GM12891 (cell line): ENCODE measurements at regions not wholly inside any gene's neighbourhood (a gene's known extent, or its start where the extent isn't known, plus 50 kb on each side); places are given as distances from the start of the nearest gene placed in this dataset.
"Not testable (repeated sequence)": the region's sequence is repeated elsewhere in the genome, so short reads cannot be mapped to it uniquely, and the experiment has no call there.

Experiments
- DNase-seq: peaks from one replicate; pipeline ENCODE4 v3.0.0; 2011; ENCODE audit warnings: low spot score; ENCODE audit not compliant: insufficient read length
- FAIRE-seq: peaks from 2 replicates; lab custom pipeline; 2011; peaks lifted over from hg19 to GRCh38; lab: Jason Lieb, UNC
- PAX5 ChIP-seq: IDR thresholded peaks from 2 replicates; pipeline ENCODE4 v1.6.1; 2011; ENCODE audit warnings: low read length, moderate library complexity, mild to moderate bottlenecking; ENCODE audit not compliant: insufficient read depth, severe bottlenecking
- POLR2A ChIP-seq: IDR thresholded peaks from 2 replicates; pipeline ENCODE4 v1.6.1; 2011; ENCODE audit warnings: low read depth, low read length, control low read depth
- POLR2AphosphoS5 ChIP-seq: IDR thresholded peaks from 2 replicates; pipeline ENCODE4 v1.6.1; 2011; ENCODE audit warnings: low read depth, low read length, control low read depth
- POU2F2 ChIP-seq: IDR thresholded peaks from 2 replicates; pipeline ENCODE4 v1.6.1; 2011; ENCODE audit warnings: low read depth, mild to moderate bottlenecking, control low read depth, low read length, moderate library complexity
- SPI1 ChIP-seq: IDR thresholded peaks from 2 replicates; pipeline ENCODE4 v1.6.1; 2011; ENCODE audit warnings: low read depth, low read length, control low read depth
- TAF1 ChIP-seq: IDR thresholded peaks from 2 replicates; pipeline ENCODE4 v1.6.1; 2011; ENCODE audit warnings: low read depth, low read length, control low read depth

DNA sequence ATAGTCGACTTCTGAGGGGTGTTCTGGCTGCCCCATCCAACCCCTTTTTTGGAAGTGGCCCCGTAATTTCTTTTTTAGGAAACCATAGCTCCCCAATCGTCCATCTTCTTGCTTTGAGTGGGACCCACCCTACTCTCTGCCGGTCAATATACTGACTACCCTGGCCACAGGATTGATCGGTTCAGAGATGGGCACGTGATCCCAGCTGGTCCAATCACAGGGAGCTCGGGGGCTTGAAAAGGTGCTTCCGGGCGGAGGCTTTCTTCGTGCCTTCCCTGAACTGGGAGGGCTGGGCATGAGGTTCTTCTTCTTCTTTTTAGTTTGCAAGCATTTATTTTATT is 78.7 kb upstream of the SH3PXD2B start:
- no peak for DNase-seq

DNA sequence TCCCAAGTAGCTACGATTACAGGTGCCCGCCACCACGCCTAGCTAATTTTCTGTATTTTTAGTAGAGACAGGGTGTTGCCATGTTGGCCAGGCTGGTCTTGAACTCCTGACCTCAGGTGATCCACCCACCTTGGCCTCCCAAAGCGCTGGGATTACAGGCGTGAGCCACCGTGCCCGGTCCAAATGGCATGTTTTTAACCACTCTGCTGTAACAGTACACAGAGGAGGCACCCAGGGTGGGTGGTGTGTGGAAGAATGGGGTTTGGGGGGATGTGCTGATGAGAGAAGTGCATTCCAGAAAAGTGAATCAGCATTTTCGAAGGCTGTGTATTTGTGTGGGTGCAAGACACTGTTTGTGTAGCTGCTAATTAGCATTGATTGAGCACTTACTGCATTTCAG is 78.1 kb upstream of the SH3PXD2B start:
- not testable (repeated sequence) for FAIRE-seq, DNase-seq

More for the DNA sequence above, 78.7 kb upstream of the SH3PXD2B start:
- TF ChIP-seq TAF1, result no peak
- FAIRE-seq, result no peak

GRCh38 chr5:172531704-172532026 is 77.3 kb upstream of the SH3PXD2B start:
- TF ChIP-seq POU2F2 (no peak), POLR2A (no peak)
- DNase-seq (no peak), FAIRE-seq (no peak)

- DNase-seq, result no peak
- TF ChIP-seq POLR2A (no peak), POLR2AphosphoS5 (no peak), POU2F2 (no peak), PAX5 (no peak), TAF1 (no peak), SPI1 (no peak)
- FAIRE-seq, result no peak
These were observed 76.8 kb upstream of the SH3PXD2B start for GRCh38 chr5:172530878-172531703.

DNA sequence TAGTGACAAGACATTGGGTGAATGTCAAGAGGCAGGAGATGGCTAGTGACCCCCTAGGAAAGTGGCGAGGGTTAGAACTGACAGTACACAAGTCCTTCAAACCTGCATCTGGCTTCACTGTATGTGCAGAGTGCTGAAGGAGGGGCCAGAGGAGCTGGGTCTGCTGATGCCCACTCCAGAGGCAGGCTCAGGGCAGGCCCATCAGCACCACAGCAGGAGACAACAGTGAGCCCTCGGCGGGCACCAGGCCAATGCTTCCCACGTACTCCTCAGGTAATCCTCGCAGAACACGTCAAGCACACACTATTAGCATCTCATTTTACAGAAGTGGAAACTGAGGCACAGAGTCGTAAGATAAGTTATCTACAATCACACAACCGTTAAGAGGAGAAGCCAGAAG is 76.1 kb upstream of the SH3PXD2B start:
- FAIRE-seq (no peak), DNase-seq (no peak)
- no peak for TF ChIP-seq PAX5
- TF ChIP-seq POU2F2, result no peak
- TF ChIP-seq SPI1, result no peak
- TF ChIP-seq POLR2A, result no peak

- no peak for DNase-seq
- no peak for FAIRE-seq
- TF ChIP-seq TAF1, result no peak
- TF ChIP-seq POLR2A, result no peak
- TF ChIP-seq PAX5, result no peak
- TF ChIP-seq SPI1, result no peak
- TF ChIP-seq POLR2AphosphoS5, result no peak
- no peak for TF ChIP-seq POU2F2
These were observed 75.6 kb upstream of the SH3PXD2B start for GRCh38 chr5:172529896-172530295.

GRCh38 chr5:172528440-172528839 is 74.1 kb upstream of the SH3PXD2B start:
- TF ChIP-seq POLR2AphosphoS5 (no peak), POLR2A (no peak), PAX5 (no peak), POU2F2 (no peak), SPI1 (no peak), TAF1 (no peak)
- FAIRE-seq, result no peak
- DNase-seq, result no peak

- DNase-seq (no peak), FAIRE-seq (no peak)
- no peak for TF ChIP-seq TAF1
- no peak for TF ChIP-seq POLR2A
- TF ChIP-seq POLR2AphosphoS5, result no peak
These were observed 73.2 kb upstream of the SH3PXD2B start for GRCh38 chr5:172527559-172527958.

DNA sequence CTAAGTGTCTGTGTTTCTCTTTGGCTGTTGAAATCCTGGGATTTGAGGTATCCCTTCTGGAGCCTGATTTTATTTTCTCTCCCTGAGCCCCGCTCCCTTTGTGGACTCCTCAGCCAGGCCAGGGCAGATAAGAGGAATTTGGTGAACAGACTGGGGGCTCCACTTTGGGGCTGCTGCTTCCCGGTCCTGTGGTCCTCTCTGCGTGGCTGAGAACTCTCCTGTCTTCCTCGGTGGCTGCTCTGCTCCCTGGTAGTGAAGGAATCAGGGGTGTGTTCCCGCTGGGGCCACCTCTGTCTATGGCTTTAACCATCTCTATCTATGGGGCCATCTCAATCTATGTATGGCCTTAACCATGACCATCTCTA is 71.7 kb upstream of the SH3PXD2B start:
- FAIRE-seq, result no peak
- no peak for TF ChIP-seq POLR2A
- TF ChIP-seq POLR2AphosphoS5, result no peak
- no peak for TF ChIP-seq SPI1
- TF ChIP-seq POU2F2, result no peak
- TF ChIP-seq TAF1, result no peak
- no peak for TF ChIP-seq PAX5
- no peak for DNase-seq

- DNase-seq (no peak), FAIRE-seq (no peak)
- TF ChIP-seq PAX5 (no peak), SPI1 (no peak), TAF1 (no peak), POLR2A (no peak), POLR2AphosphoS5 (no peak), POU2F2 (no peak)
These were observed 71.1 kb upstream of the SH3PXD2B start for GRCh38 chr5:172525307-172525995.

GRCh38 chr5:172524573-172525021 is 70.3 kb upstream of the SH3PXD2B start:
- no peak for TF ChIP-seq TAF1
- TF ChIP-seq POLR2AphosphoS5, result no peak
- no peak for TF ChIP-seq POU2F2
- TF ChIP-seq POLR2A, result no peak
- no peak for TF ChIP-seq PAX5
- TF ChIP-seq SPI1, result no peak
- DNase-seq, result no peak
- no peak for FAIRE-seq
